Adipocyte (in vitro differentiated cells): ENCODE measurements at regions not wholly inside any gene's neighbourhood (a gene's known extent, or its start where the extent isn't known, plus 50 kb on each side); places are given as distances from the start of the nearest gene placed in this dataset.
"Not testable (repeated sequence)": the region's sequence is repeated elsewhere in the genome, so short reads cannot be mapped to it uniquely, and the experiment has no call there.

Source experiments
- DNase-seq: peaks from one replicate; pipeline ENCODE4 v3.0.0-alpha.2; 2015; ENCODE audit warnings: low read depth
- H3K27me3 ChIP-seq: replicated peaks from 2 replicates; pipeline ENCODE4 v1.7.0; 2013; ENCODE audit warnings: mild to moderate bottlenecking, low read length, moderate library complexity; ENCODE audit not compliant: control insufficient read depth, insufficient read depth
- H3K36me3 ChIP-seq: 2 replicates; pipeline ENCODE4 v1.7.0; 2013; ENCODE audit warnings: low read length, mild to moderate bottlenecking, moderate library complexity; ENCODE audit not compliant: control insufficient read depth, insufficient read depth, severe bottlenecking
- H3K4me1 ChIP-seq: 2 replicates; pipeline ENCODE4 v1.7.0; 2013; ENCODE audit warnings: mild to moderate bottlenecking, low read length, moderate library complexity; ENCODE audit not compliant: control insufficient read depth, insufficient read depth
- H3K4me3 ChIP-seq: 2 replicates; pipeline ENCODE4 v1.7.0; 2013; ENCODE audit warnings: mild to moderate bottlenecking, low read length, moderate library complexity
- H3K9ac ChIP-seq: 2 replicates; pipeline ENCODE4 v1.7.0; 2013; ENCODE audit warnings: mild to moderate bottlenecking, low read length, moderate library complexity
- H3K9me3 ChIP-seq: 2 replicates; pipeline ENCODE4 v1.7.0; 2013; ENCODE audit warnings: mild to moderate bottlenecking, low read length, moderate library complexity; ENCODE audit not compliant: control insufficient read depth

DNA sequence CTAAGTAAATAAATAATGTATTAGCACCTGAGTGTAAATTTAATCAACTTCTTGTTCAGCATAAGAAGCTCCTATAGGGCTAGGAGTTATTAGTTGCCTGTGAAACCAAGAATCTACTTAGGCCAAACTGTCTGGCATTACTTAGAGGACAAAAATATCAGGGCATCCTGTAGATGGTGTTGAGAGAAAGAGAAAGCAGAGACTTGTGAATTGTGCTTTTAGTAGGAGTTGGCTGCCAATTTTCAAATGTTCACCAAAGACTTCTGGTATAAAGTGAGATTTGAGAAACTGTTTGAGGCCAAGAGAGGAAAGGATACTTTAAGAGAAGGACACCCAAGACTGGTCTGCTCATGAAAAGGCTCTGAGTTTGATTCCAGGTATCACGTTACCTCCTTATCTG lies 315.5 kb upstream of the DEPDC1 start:
- Histone ChIP-seq H3K9me3 (no peaks in the 10 kb centered on the region), H3K4me3 (no peak overlapping the region), H3K36me3 (no peaks in the 10 kb centered on the region), H3K4me1 (no peaks in the 10 kb centered on the region), H3K9ac (no peak overlapping the region), H3K27me3 (peaks cover 6% of the 10 kb centered on the region)
- DNase-seq: no peak

DNA sequence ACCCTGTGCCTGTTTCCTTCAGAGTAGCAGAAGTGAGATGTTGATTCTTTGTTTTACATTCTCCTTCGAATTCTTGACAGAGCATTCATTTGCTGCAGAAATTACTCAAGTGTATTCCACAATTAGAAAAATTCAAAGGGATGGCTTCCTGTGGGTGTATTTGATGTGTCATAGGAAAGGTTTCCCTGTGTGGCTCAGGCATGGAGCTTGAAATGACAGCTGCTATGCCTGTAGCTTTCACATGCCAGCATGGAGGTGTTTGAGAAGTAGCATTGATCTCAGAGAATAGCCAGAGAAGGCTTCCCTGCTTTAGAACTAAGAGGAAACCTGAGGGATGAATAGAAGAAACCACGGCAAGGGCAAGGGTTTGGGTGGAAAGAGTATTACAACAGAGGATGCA lies 317.2 kb upstream of the DEPDC1 start:
- no peaks in the 10 kb centered on the region for H3K9me3 ChIP-seq
- no peaks in the 10 kb centered on the region for H3K4me1 ChIP-seq
- DNase-seq: no peak
- no peak overlapping the region for H3K9ac ChIP-seq
- H3K27me3 ChIP-seq: peaks cover 9% of the 10 kb centered on the region
- H3K36me3 ChIP-seq: no peaks in the 10 kb centered on the region
- no peak overlapping the region for H3K4me3 ChIP-seq

GRCh38 chr1:68815632-68816031 lies 318.8 kb upstream of the DEPDC1 start:
- H3K27me3 ChIP-seq: peaks cover 11% of the 10 kb centered on the region
- no peak overlapping the region for H3K4me3 ChIP-seq
- H3K9ac ChIP-seq: no peak overlapping the region
- no peaks in the 10 kb centered on the region for H3K36me3 ChIP-seq
- no peak for DNase-seq
- H3K4me1 ChIP-seq: no peaks in the 10 kb centered on the region
- no peaks in the 10 kb centered on the region for H3K9me3 ChIP-seq

DNA sequence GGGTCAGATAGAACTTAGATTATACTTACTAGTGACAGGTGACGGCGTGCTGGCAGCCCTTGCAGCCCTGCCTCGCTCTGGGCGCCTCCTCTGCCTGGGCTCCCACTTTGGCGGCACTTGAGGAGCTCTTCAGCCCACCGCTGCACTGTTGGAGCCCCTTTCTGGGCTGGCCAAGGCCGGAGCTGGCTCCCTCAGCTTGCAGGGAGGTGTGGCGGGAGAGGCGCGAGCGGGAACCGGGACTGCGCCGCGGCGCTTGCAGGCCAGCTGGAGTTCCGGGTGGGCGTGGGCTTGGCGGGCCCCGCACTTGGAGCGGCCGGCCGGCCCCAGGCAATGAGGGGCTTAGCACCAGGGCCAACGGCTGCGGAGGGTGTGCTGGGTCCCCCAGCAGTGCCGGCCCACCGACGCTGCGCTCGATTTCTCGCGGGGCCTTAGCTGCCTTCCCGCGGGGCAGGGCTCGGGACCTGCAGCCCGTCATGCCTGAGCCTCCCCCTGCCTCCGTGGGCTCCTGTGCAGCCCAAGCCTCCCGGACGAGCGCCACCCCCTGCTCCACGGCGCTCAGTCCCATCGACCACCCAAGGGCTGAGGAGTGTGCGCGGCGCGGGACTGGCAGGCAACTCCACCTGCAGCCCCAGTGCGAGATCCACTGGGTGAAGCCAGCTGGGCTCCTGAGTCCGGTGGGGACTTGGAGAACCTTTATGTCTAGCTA lies 320.8 kb upstream of the DEPDC1 start:
- DNase-seq, H3K9me3 ChIP-seq, H3K4me1 ChIP-seq: not testable (repeated sequence)

DNA sequence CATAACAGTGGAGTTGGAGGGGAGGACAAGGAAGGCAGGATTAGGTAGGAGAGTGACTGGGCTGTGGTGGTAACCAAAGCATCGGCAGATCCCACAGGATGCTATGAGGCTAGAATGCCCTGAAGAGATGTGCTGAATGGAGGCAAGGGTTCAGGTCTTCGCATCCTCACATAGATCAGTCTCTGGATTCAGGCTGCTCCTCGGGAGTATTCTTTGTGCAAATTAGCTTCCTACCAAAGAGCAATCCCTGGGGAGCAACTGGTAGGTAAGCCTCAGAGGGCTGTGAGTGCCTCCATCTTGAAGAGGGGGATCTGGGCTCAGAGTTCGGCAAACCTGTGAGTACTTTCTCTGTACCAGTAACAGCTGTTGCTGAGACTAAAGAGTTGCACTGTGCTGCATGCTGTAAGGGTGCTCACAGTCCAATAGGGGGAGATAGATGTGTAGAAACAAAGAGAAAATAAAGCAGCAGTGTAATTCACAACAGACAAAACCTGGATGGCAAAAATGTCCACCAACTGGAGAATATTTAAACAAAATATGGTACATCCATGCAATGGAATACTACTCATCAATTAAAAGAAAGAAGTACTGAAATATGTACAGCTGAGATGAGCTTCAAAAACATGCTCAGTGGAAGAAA lies 322.4 kb upstream of the DEPDC1 start:
- DNase-seq: peak; percentile 38

More for the DNA sequence above, 320.8 kb upstream of the DEPDC1 start:
- H3K9ac ChIP-seq, H3K36me3 ChIP-seq, H3K4me3 ChIP-seq: not testable (repeated sequence)
- H3K27me3 ChIP-seq: peaks cover 11% of the 10 kb centered on the region

DNA sequence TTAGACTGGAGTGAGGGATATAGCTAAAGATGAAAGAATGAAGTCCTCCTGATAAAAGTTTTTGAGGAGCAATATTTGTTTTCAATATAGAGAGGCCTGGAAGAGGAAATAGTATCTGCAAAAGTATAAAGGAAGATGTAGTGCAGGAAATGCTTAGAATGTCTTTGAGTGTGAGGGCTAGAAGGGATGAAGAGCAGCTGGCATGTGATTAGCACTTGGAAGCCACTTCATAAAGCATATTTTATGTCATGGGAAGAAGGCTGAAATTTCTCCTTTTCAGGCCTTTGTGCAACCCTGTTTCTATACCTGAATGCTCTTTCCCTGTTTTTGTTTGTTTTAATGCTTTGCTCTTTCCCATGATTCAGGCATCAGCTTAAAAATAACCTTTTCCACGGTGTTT lies 323.3 kb upstream of the DEPDC1 start:
- DNase-seq: no peak
- Histone ChIP-seq H3K36me3 (no peaks in the 10 kb centered on the region), H3K4me3 (no peak overlapping the region), H3K4me1 (no peaks in the 10 kb centered on the region), H3K27me3 (peaks cover 7% of the 10 kb centered on the region), H3K9ac (no peak overlapping the region), H3K9me3 (no peaks in the 10 kb centered on the region)

More for the DNA sequence above, 322.4 kb upstream of the DEPDC1 start:
- peaks cover 11% of the 10 kb centered on the region for H3K27me3 ChIP-seq
- H3K36me3 ChIP-seq: no peaks in the 10 kb centered on the region
- H3K4me1 ChIP-seq: no peaks in the 10 kb centered on the region
- H3K4me3 ChIP-seq: no peak overlapping the region
- H3K9me3 ChIP-seq: no peaks in the 10 kb centered on the region
- no peak overlapping the region for H3K9ac ChIP-seq

- Histone ChIP-seq H3K4me1 (no peaks in the 10 kb centered on the region), H3K9ac (no peak overlapping the region), H3K36me3 (no peaks in the 10 kb centered on the region), H3K27me3 (no peaks in the 10 kb centered on the region), H3K9me3 (peaks cover 23% of the 10 kb centered on the region), H3K4me3 (no peak overlapping the region)
- no peak for DNase-seq
Measured at GRCh38 chr1:68826836-68827235, 330.0 kb upstream of the DEPDC1 start.

GRCh38 chr1:68827261-68827660 lies 330.4 kb upstream of the DEPDC1 start:
- Histone ChIP-seq H3K27me3 (no peaks in the 10 kb centered on the region), H3K4me3 (no peak overlapping the region), H3K4me1 (no peaks in the 10 kb centered on the region), H3K9me3 (peaks cover 27% of the 10 kb centered on the region), H3K9ac (no peak overlapping the region), H3K36me3 (no peaks in the 10 kb centered on the region)
- no peak for DNase-seq

- peaks cover 27% of the 10 kb centered on the region for H3K9me3 ChIP-seq
- DNase-seq: no peak
- no peak overlapping the region for H3K9ac ChIP-seq
- no peaks in the 10 kb centered on the region for H3K36me3 ChIP-seq
- H3K4me3 ChIP-seq: no peak overlapping the region
- H3K27me3 ChIP-seq: no peaks in the 10 kb centered on the region
- no peaks in the 10 kb centered on the region for H3K4me1 ChIP-seq
Measured at GRCh38 chr1:68828013-68828412, 331.1 kb upstream of the DEPDC1 start.

- DNase-seq: no peak
- Histone ChIP-seq H3K4me3 (no peak overlapping the region), H3K4me1 (no peaks in the 10 kb centered on the region), H3K9ac (no peak overlapping the region), H3K27me3 (no peaks in the 10 kb centered on the region), H3K9me3 (peaks cover 27% of the 10 kb centered on the region), H3K36me3 (no peaks in the 10 kb centered on the region)
Measured at GRCh38 chr1:68831281-68831680, 334.4 kb upstream of the DEPDC1 start.

GRCh38 chr1:68848017-68848416 lies 351.1 kb upstream of the DEPDC1 start:
- no peak overlapping the region for H3K4me3 ChIP-seq
- H3K9me3 ChIP-seq: peaks cover 5% of the 10 kb centered on the region
- H3K4me1 ChIP-seq: no peaks in the 10 kb centered on the region
- no peak for DNase-seq
- H3K36me3 ChIP-seq: no peaks in the 10 kb centered on the region
- no peaks in the 10 kb centered on the region for H3K27me3 ChIP-seq
- no peak overlapping the region for H3K9ac ChIP-seq
